Fibroblast of lung (primary cell): ENCODE measurements at regions not wholly inside any gene's neighbourhood (a gene's known extent, or its start where the extent isn't known, plus 50 kb on each side); places are given as distances from the start of the nearest gene placed in this dataset.

ENCODE experiments used
- DNase-seq, 2 donors: peaks; one replicate each; pipeline versions ENCODE4 v3.0.0 to v3.0.0-alpha.2; 2010; ENCODE audit warnings: low read depth in 2 of 2
- H2AFZ ChIP-seq: 2 replicates; pipeline ENCODE4 v1.5.1; 2012; ENCODE audit warnings: low read length, control low read depth, inconsistent platforms
- H3K27ac ChIP-seq: 2 replicates; pipeline ENCODE4 v1.5.1; 2011; ENCODE audit warnings: low read length, control low read depth; ENCODE audit not compliant: insufficient read depth
- H3K27me3 ChIP-seq: 2 replicates; pipeline ENCODE4 v1.5.1; 2011; ENCODE audit warnings: mild to moderate bottlenecking, low read length; ENCODE audit not compliant: control insufficient read depth, insufficient read depth
- H3K36me3 ChIP-seq: 2 replicates; pipeline ENCODE4 v1.5.1; 2011; ENCODE audit warnings: low read length; ENCODE audit not compliant: control insufficient read depth, insufficient read depth
- H3K4me1 ChIP-seq: 2 replicates; pipeline ENCODE4 v1.5.1; 2011; ENCODE audit warnings: low read length; ENCODE audit not compliant: control insufficient read depth, insufficient read depth; ENCODE audit errors: extremely low read depth
- H3K4me2 ChIP-seq: 2 replicates; pipeline ENCODE4 v1.5.1; 2011; ENCODE audit warnings: low read length, control low read depth; ENCODE audit not compliant: insufficient read depth; ENCODE audit errors: extremely low read depth
- H3K4me3 ChIP-seq, 4 experiments: fragments of 200-600 bp in 1 of 4; sonication (generic) in 1 of 4; replicated peaks in 1 of 4; 2 replicates each; pipeline ENCODE4 v1.5.1; 2011 to 2016; ENCODE audit warnings: low read length in 4 of 4, low read depth in 3 of 4, mild to moderate bottlenecking in 3 of 4, control low read depth in 2 of 4, inconsistent platforms in 1 of 4, mixed read lengths in 1 of 4; ENCODE audit not compliant: insufficient read depth in 1 of 4; ENCODE audit errors: control extremely low read depth in 1 of 4
- H3K79me2 ChIP-seq: 2 replicates; pipeline ENCODE4 v1.5.1; 2012; ENCODE audit warnings: mild to moderate bottlenecking, low read length, inconsistent platforms; ENCODE audit not compliant: control insufficient read depth, insufficient read depth
- H3K9ac ChIP-seq: 2 replicates; pipeline ENCODE4 v1.5.1; 2011; ENCODE audit warnings: mild to moderate bottlenecking, low read length, control low read depth; ENCODE audit not compliant: insufficient read depth
- H3K9me3 ChIP-seq: 2 replicates; pipeline ENCODE4 v1.5.1; 2012; ENCODE audit warnings: low read depth, low read length; ENCODE audit not compliant: control insufficient read depth, insufficient read depth
- H4K20me1 ChIP-seq: 2 replicates; pipeline ENCODE4 v1.5.1; 2011; ENCODE audit warnings: low read length; ENCODE audit not compliant: control insufficient read depth, insufficient read depth; ENCODE audit errors: extremely low read depth
- CTCF ChIP-seq, 2 donors: IDR thresholded peaks in 1 of 2; conservative IDR thresholded peaks in 1 of 2; 1 replicate in 1 of 2; 2 replicates in 1 of 2; pipeline ENCODE4 v1.5.1; 2011 to 2012; ENCODE audit warnings: low read length in 2 of 2, control low read depth in 1 of 2, inconsistent platforms in 1 of 2, low read depth in 1 of 2, mild to moderate bottlenecking in 1 of 2
- EZH2 ChIP-seq: IDR thresholded peaks from 2 replicates; pipeline ENCODE4 v1.5.1; 2012; ENCODE audit warnings: low read length, control low read depth, mild to moderate bottlenecking; ENCODE audit errors: missing control alignments

GRCh38 chr19:29295285-29295684 lies 82.3 kb upstream of the UQCRFS1 start:
- Histone ChIP-seq H2AFZ (no peak overlapping the region), H4K20me1 (no peaks in the 10 kb centered on the region), H3K4me3 (no peak overlapping the region), H3K36me3 (no peaks in the 10 kb centered on the region), H3K79me2 (no peaks in the 10 kb centered on the region), H3K9me3 (no peaks in the 10 kb centered on the region), H3K4me1 (no peaks in the 10 kb centered on the region), H3K4me2 (no peak overlapping the region), H3K27ac (no peak overlapping the region), H3K27me3 (no peaks in the 10 kb centered on the region), H3K9ac (no peak overlapping the region)
- DNase-seq: no peak
- TF ChIP-seq CTCF (conservative IDR thresholded peaks at IDR 0.05 in 1 of 2, IDR thresholded peaks at IDR 0.05 in 1 of 2; ENCODE audit: low read depth in 1 of 2, low read length in 2 of 2) (no peak), EZH2 (no peak)

- Histone ChIP-seq H3K9me3 (no peaks in the 10 kb centered on the region), H3K9ac (no peak overlapping the region), H3K36me3 (no peaks in the 10 kb centered on the region), H3K4me2 (no peak overlapping the region), H4K20me1 (no peaks in the 10 kb centered on the region), H3K4me1 (no peaks in the 10 kb centered on the region), H3K27me3 (no peaks in the 10 kb centered on the region), H3K79me2 (no peaks in the 10 kb centered on the region), H2AFZ (no peak overlapping the region), H3K27ac (no peak overlapping the region), H3K4me3 (no peak overlapping the region)
- DNase-seq: no peak
- no peak for TF ChIP-seq EZH2
- no peak for TF ChIP-seq CTCF (conservative IDR thresholded peaks at IDR 0.05 in 1 of 2, IDR thresholded peaks at IDR 0.05 in 1 of 2; ENCODE audit: low read depth in 1 of 2, low read length in 2 of 2)
Observed at GRCh38 chr19:29297381-29297780, 84.4 kb upstream of the UQCRFS1 start.

GRCh38 chr19:29299416-29300380 lies 86.7 kb upstream of the UQCRFS1 start:
- H3K27me3 ChIP-seq: no peaks in the 10 kb centered on the region
- no peaks in the 10 kb centered on the region for H3K9me3 ChIP-seq
- DNase-seq: no peak
- no peak overlapping the region for H2AFZ ChIP-seq
- no peak overlapping the region for H3K9ac ChIP-seq
- H3K4me3 ChIP-seq: no peak overlapping the region
- H3K27ac ChIP-seq: no peak overlapping the region
- H3K36me3 ChIP-seq: no peaks in the 10 kb centered on the region
- H3K4me2 ChIP-seq: no peak overlapping the region
- H3K79me2 ChIP-seq: no peaks in the 10 kb centered on the region
- no peaks in the 10 kb centered on the region for H4K20me1 ChIP-seq
- no peaks in the 10 kb centered on the region for H3K4me1 ChIP-seq
- no peak for TF ChIP-seq CTCF (conservative IDR thresholded peaks at IDR 0.05 in 1 of 2, IDR thresholded peaks at IDR 0.05 in 1 of 2; ENCODE audit: low read depth in 1 of 2, low read length in 2 of 2)
- TF ChIP-seq EZH2: no peak
